ENCODE measurements at regions not wholly inside any gene's neighbourhood (a gene's known extent, or its start where the extent isn't known, plus 50 kb on each side); places are given as distances from the start of the nearest gene placed in this dataset.

DNA sequence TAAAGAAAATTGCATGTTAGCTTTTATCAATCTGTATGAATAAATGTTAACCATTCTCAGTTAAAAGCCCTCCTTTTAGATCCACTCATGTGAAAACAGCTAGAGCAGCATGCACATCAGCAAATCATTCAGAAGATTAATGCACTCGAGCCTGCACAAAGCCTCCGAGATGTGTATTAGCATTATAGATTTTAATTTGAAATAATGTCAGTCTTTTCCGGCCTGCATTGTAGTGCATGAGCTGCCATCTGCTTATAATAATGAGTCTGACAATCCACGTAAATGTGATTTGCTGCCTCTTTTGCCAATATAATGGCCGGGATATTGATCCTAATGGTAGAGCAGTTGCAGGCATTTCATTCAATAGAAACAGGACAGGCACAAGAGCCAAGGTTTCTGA lies 585.1 kb downstream of the IRX1 start:
- TF ChIP-seq EZH2phosphoT487 (IDR thresholded peaks at IDR 0.05; ENCODE audit: borderline replicate concordance, low read depth, low read length) (no peak), CTCF (conservative IDR thresholded peaks at IDR 0.05; ENCODE audit: low read length) (no peak)
- no TSS peak for BruUV-seq (replicated peaks)
- POLR2A ChIA-PET = interaction anchor here (0.6 kb wide), 1 partner anchor 151 kb away, joined by 3 read pairs; no protein-coding TSS in a partner anchor
- CTCF ChIA-PET (ENCODE audit: unreplicated experiment) = no interaction called here
- Histone ChIP-seq H3K27ac (ENCODE audit: low read depth, low read length, poor library complexity, severe bottlenecking) (no peak overlapping the region), H3K4me3 (ENCODE audit: low read depth, low read length, poor library complexity, severe bottlenecking) (no peak overlapping the region), H3K9me2 (ENCODE audit: insufficient read depth, low read length) (no peaks in the 10 kb centered on the region), H3K79me2 (ENCODE audit: insufficient read depth, low read depth, low read length) (no peaks in the 10 kb centered on the region), H3K4me1 (ENCODE audit: insufficient read depth, low read length, poor library complexity, severe bottlenecking) (no peaks in the 10 kb centered on the region), H3K4me2 (ENCODE audit: low read length) (no peak overlapping the region), H3K9me3 (ENCODE audit: low read length) (peaks cover 21% of the 10 kb centered on the region; the same call in 1 of the 2 replicates), H2AFZ (ENCODE audit: low read length) (no peak overlapping the region), H3K36me3 (ENCODE audit: insufficient read depth, low read length) (no peaks in the 10 kb centered on the region), H4K20me1 (ENCODE audit: insufficient read depth, low read length) (no peaks in the 10 kb centered on the region)
- no peak for DNase-seq (ENCODE audit: low spot score)
- intact Hi-C loops (cut with micrococcal nuclease; ENCODE audit: unreplicated experiment) = no loop called here

GRCh38 chr5:4182144-4182543 lies 586.5 kb downstream of the IRX1 start:
- peaks cover 21% of the 10 kb centered on the region; the same call in 1 of the 2 replicates for H3K9me3 ChIP-seq (ENCODE audit: low read length)
- no peak for DNase-seq (ENCODE audit: low spot score)
- no peak for TF ChIP-seq EZH2phosphoT487 (IDR thresholded peaks at IDR 0.05; ENCODE audit: borderline replicate concordance, low read depth, low read length)
- TF ChIP-seq CTCF (conservative IDR thresholded peaks at IDR 0.05; ENCODE audit: low read length) = no peak
- H3K4me2 ChIP-seq (ENCODE audit: low read length) = no peak overlapping the region
- no peaks in the 10 kb centered on the region for H3K36me3 ChIP-seq (ENCODE audit: insufficient read depth, low read length)
- CTCF ChIA-PET (ENCODE audit: unreplicated experiment) = no interaction called here
- H3K4me3 ChIP-seq (ENCODE audit: low read depth, low read length, poor library complexity, severe bottlenecking) = no peak overlapping the region
- intact Hi-C loops (cut with micrococcal nuclease; ENCODE audit: unreplicated experiment) = no loop called here
- no TSS peak for BruUV-seq (replicated peaks)
- no peak overlapping the region for H2AFZ ChIP-seq (ENCODE audit: low read length)
- no peaks in the 10 kb centered on the region for H3K4me1 ChIP-seq (ENCODE audit: insufficient read depth, low read length, poor library complexity, severe bottlenecking)
- no peaks in the 10 kb centered on the region for H3K79me2 ChIP-seq (ENCODE audit: insufficient read depth, low read depth, low read length)
- H3K9me2 ChIP-seq (ENCODE audit: insufficient read depth, low read length) = no peaks in the 10 kb centered on the region
- H4K20me1 ChIP-seq (ENCODE audit: insufficient read depth, low read length) = no peaks in the 10 kb centered on the region
- POLR2A ChIA-PET = no interaction called here
- H3K27ac ChIP-seq (ENCODE audit: low read depth, low read length, poor library complexity, severe bottlenecking) = no peak overlapping the region

- H2AFZ ChIP-seq (ENCODE audit: low read length) = no peak overlapping the region
- H3K4me2 ChIP-seq (ENCODE audit: low read length) = no peak overlapping the region
These were observed 589.5 kb downstream of the IRX1 start for GRCh38 chr5:4185127-4185526.

More at GRCh38 chr5:4185127-4185526, 589.5 kb downstream of the IRX1 start:
- no peak for TF ChIP-seq EZH2phosphoT487 (IDR thresholded peaks at IDR 0.05; ENCODE audit: borderline replicate concordance, low read depth, low read length)
- TF ChIP-seq CTCF (conservative IDR thresholded peaks at IDR 0.05; ENCODE audit: low read length) = no peak
- POLR2A ChIA-PET = no interaction called here
- no peak for DNase-seq (ENCODE audit: low spot score)
- no peaks in the 10 kb centered on the region for H3K4me1 ChIP-seq (ENCODE audit: insufficient read depth, low read length, poor library complexity, severe bottlenecking)
- no peak overlapping the region for H3K4me3 ChIP-seq (ENCODE audit: low read depth, low read length, poor library complexity, severe bottlenecking)
- CTCF ChIA-PET (ENCODE audit: unreplicated experiment) = no interaction called here
- peaks cover 21% of the 10 kb centered on the region; the same call in 1 of the 2 replicates for H3K9me3 ChIP-seq (ENCODE audit: low read length)
- no peaks in the 10 kb centered on the region for H3K9me2 ChIP-seq (ENCODE audit: insufficient read depth, low read length)
- H3K79me2 ChIP-seq (ENCODE audit: insufficient read depth, low read depth, low read length) = no peaks in the 10 kb centered on the region
- no peak overlapping the region for H3K27ac ChIP-seq (ENCODE audit: low read depth, low read length, poor library complexity, severe bottlenecking)
- no peaks in the 10 kb centered on the region for H4K20me1 ChIP-seq (ENCODE audit: insufficient read depth, low read length)
- no TSS peak for BruUV-seq (replicated peaks)
- intact Hi-C loops (cut with micrococcal nuclease; ENCODE audit: unreplicated experiment) = no loop called here
- no peaks in the 10 kb centered on the region for H3K36me3 ChIP-seq (ENCODE audit: insufficient read depth, low read length)

Data from OCI-LY7 (cell line).